ENCODE measurements at regions not wholly inside any gene's neighbourhood (a gene's known extent, or its start where the extent isn't known, plus 50 kb on each side); places are given as distances from the start of the nearest gene placed in this dataset.

DNA sequence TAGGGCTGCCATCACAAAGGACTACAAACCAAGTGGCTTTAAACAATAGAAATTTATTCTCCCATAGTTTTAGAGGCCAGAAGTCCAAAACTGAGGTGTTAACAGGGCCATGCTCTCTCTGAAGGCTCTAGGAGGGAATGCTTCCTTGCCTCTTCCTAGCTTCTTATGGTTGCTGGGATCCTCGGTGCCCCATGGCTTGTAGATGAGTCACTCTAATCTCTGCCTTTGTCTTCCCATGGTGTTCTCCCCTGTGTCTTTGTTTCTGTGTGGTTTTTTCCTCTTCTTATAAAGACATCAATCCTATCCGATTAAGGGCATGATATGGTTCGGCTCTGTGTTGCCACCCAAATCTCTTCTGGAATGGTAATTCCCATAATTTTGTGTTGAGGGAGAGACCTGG is 178.8 kb upstream of the NREP start:
- Mint-ChIP-seq H3K4me1 (ENCODE audit: low read depth in 2 of 2) (no peaks in the 10 kb centered on the region), H3K27me3 (peaks cover 8 to 32% of the 10 kb centered on the region in 2 donors), H3K27ac (no peak overlapping the region), H3K9me3 (peaks cover 3% of the 10 kb centered on the region), H3K36me3 (peaks cover 4% of the 10 kb centered on the region), H3K4me3 (no peak overlapping the region)
- ATAC-seq: no peak
- no peak for DNase-seq (ENCODE audit: low spot score)

DNA sequence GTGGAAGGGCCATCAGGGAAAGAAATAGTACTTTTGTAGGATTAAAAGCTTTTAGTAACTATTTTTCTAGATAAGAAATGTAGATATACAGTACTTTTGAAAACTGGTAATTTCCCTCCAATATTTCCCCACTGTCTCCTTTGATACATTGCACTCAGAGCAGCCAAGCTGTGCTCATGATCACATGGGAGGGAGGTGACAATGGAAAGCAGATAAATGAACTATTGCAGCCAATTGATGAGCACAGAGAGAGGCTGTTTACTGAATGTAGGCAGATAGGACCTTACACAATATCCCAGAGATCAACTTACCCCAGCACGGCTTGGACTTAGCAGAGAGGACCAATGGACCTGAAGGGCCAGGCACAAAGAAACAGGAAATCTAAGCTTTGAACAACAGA is 178.0 kb upstream of the NREP start:
- Mint-ChIP-seq H3K4me3 (no peak overlapping the region), H3K9me3 (peaks cover 3% of the 10 kb centered on the region), H3K36me3 (peaks cover 4% of the 10 kb centered on the region), H3K27me3 (peaks cover 8 to 24% of the 10 kb centered on the region in 2 donors), H3K27ac (no peak overlapping the region), H3K4me1 (ENCODE audit: low read depth in 2 of 2) (peaks cover 0 to 3% of the 10 kb centered on the region in 2 donors)
- ATAC-seq: no peak
- DNase-seq (ENCODE audit: low spot score): no peak

DNA sequence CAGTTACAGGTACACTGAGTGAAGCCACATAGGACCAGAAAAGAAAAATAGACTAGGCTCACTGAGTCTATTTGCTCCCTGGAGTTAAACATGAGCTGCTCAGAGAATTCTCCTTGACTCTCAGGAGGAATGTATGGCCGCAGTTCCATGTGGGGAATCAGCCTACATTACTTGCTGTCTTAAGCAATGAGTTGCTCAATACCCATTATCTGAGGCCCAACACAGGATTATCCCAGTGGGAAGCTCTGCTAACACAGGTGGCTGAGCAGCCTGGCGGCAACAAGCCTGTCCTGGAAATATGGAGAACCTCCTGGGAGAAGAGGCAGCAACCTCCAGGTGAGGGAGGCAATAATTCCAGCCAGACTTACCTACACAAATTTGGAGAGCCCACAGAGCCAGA is 177.5 kb upstream of the NREP start:
- Mint-ChIP-seq H3K9me3 (peaks cover 3% of the 10 kb centered on the region), H3K4me1 (ENCODE audit: low read depth in 2 of 2) (peaks cover 0 to 3% of the 10 kb centered on the region in 2 donors), H3K36me3 (peaks cover 4% of the 10 kb centered on the region), H3K27ac (no peak overlapping the region), H3K27me3 (peaks cover 8 to 24% of the 10 kb centered on the region in 2 donors), H3K4me3 (no peak overlapping the region)
- ATAC-seq: no peak
- no peak for DNase-seq (ENCODE audit: low spot score)

DNA sequence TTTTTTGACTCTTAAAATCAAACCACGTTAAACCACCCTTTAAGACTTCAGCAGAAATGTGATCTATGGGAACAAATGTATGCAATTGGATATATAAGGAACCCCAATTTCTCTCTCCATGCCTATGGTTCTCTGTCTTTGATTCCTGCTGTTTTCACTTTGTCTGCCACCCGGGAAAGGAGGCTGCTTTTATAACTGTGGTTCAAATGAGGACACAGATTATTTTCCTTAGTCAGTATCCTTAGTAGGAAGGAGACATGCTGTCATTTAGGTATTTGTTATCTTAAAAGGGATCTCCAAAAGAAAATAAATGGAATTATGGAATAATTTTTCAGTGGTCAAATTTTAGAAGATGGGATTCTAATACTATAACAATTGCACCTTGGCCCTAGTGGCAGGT is 176.1 kb upstream of the NREP start:
- H3K9me3 Mint-ChIP-seq: peaks cover 3% of the 10 kb centered on the region
- H3K4me3 Mint-ChIP-seq: no peak overlapping the region
- no peak for ATAC-seq
- H3K36me3 Mint-ChIP-seq: peaks cover 4% of the 10 kb centered on the region
- H3K27me3 Mint-ChIP-seq: peaks cover 6 to 23% of the 10 kb centered on the region in 2 donors
- no peak overlapping the region for H3K27ac Mint-ChIP-seq
- H3K4me1 Mint-ChIP-seq (ENCODE audit: low read depth in 2 of 2): peaks cover 0 to 3% of the 10 kb centered on the region in 2 donors
- DNase-seq (ENCODE audit: low spot score): no peak

DNA sequence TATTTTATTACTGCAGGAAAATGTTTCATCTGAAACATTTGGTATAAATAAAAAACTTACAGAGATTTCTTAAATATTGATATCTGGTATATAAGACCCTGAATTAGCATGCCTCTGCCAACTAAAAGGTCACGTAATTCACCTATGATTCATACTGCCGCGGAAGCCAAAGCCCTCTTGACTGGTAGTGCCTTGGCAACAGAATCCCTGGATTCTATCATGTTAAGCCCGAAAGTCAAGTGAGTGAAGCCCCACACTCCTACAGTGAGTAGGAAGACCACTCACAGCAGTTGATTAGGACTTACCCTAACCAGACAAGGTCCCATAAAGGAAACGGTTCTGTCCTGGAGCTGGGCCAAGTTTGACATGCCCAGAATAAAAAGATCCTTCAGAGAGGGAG is 175.6 kb upstream of the NREP start:
- no peak for ATAC-seq
- no peak overlapping the region for H3K4me3 Mint-ChIP-seq
- H3K36me3 Mint-ChIP-seq: peaks cover 4% of the 10 kb centered on the region
- no peaks in the 10 kb centered on the region for H3K9me3 Mint-ChIP-seq
- H3K27ac Mint-ChIP-seq: no peak overlapping the region
- peaks cover 1 to 18% of the 10 kb centered on the region in 2 donors for H3K27me3 Mint-ChIP-seq
- DNase-seq (ENCODE audit: low spot score): no peak
- H3K4me1 Mint-ChIP-seq (ENCODE audit: low read depth in 2 of 2): peaks cover 0 to 3% of the 10 kb centered on the region in 2 donors

DNA sequence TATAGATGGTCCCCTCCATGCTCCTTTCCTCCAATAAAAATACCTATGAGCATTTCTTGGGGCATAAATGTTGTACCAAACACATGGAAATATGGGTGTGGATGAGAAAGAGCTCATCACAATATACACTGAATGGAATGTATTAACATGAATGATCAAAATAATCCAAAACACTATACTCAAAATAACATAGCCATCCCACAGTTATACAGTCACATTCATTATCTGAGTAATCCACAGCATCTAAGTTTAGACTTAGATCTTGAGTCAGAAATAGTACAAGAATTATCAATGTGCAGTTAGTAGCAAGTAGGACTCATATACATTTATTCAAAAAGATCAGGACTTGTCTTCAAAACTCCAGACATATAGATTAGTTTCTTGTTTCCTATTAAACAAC is 175.2 kb upstream of the NREP start:
- DNase-seq (ENCODE audit: low spot score) (no peak), ATAC-seq (no peak)
- Mint-ChIP-seq H3K27me3 (peaks cover 0 to 17% of the 10 kb centered on the region in 2 donors), H3K27ac (no peak overlapping the region), H3K9me3 (no peaks in the 10 kb centered on the region), H3K4me3 (no peak overlapping the region), H3K36me3 (peaks cover 4% of the 10 kb centered on the region), H3K4me1 (ENCODE audit: low read depth in 2 of 2) (peaks cover 0 to 3% of the 10 kb centered on the region in 2 donors)

DNA sequence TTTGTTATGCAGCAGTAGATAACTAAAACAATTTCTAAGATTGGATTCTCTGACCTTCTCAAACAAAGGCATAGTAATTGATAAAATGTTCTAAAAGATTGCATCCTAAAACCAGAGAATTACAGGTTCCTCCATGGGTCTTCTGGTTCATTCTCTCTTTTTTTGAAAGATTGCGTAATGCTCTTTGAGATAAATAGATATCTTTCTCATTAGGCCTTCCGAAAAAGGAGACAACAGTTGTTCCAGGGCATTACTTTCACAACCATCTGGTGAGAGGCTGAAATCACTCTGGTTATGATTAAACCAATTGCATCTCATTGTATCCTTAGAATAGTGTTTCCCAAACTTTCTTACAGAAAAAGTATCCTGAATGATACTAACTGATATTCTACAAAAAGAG is 174.7 kb upstream of the NREP start:
- H3K36me3 Mint-ChIP-seq: peaks cover 4% of the 10 kb centered on the region
- peaks cover 0 to 14% of the 10 kb centered on the region in 2 donors for H3K27me3 Mint-ChIP-seq
- no peak for DNase-seq (ENCODE audit: low spot score)
- no peak overlapping the region for H3K27ac Mint-ChIP-seq
- no peak for ATAC-seq
- H3K9me3 Mint-ChIP-seq: no peaks in the 10 kb centered on the region
- no peak overlapping the region for H3K4me3 Mint-ChIP-seq
- peaks cover 0 to 3% of the 10 kb centered on the region in 2 donors for H3K4me1 Mint-ChIP-seq (ENCODE audit: low read depth in 2 of 2)

DNA sequence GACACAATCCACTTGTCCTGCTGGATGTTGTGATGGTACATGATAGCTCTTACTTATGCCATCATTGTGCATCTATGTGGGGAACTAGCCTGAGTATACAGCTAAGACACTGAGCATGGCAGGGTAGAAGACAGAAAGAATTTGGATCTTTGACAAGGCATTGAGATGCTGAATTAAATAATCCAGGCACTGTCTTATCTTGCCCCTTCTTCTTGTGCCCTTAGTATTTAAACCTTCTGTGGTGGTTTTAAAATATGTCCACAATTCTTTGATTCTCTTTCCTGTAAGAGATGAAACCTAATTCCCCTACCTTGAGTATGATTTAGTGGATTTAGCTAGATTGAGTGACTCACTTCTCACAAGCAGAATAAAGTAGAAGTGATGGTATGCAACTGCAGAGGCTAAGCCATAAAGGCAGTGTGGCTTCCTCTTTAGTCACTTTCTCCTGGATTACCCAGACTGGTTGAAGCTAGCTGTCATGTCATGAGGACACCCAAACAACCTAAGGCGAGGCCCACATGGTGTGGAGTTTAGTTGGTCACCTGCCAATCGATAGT is 174.0 kb upstream of the NREP start:
- H3K27me3 Mint-ChIP-seq: peaks cover 0 to 8% of the 10 kb centered on the region in 2 donors

DNA sequence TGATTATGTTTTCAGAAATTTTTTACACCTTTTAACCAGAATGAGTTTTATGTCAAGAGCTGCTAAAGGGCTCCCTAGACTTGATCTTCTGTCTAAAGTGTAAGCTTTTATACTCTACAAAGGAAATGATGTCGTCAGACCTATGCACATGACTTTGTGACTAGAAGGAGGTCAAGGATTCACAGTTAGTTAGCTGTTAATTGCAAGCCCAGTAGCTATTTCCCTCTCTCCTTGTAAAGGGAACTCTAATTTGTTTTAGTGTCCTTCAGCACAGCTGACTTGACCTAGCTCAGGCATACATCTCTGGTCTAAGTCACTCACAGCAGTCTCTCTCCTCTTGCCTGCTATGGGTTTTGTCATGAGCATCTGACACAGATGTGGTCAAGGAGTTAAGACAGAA is 173.5 kb upstream of the NREP start:
- Mint-ChIP-seq H3K36me3 (peaks cover 4% of the 10 kb centered on the region), H3K9me3 (no peaks in the 10 kb centered on the region), H3K4me3 (no peak overlapping the region)

More for the DNA sequence above, 174.0 kb upstream of the NREP start:
- Mint-ChIP-seq H3K9me3 (no peaks in the 10 kb centered on the region), H3K36me3 (peaks cover 4% of the 10 kb centered on the region), H3K4me3 (no peak overlapping the region), H3K27ac (no peak overlapping the region), H3K4me1 (ENCODE audit: low read depth in 2 of 2) (peaks cover 0 to 3% of the 10 kb centered on the region in 2 donors)
- DNase-seq (ENCODE audit: low spot score): no peak
- ATAC-seq: peak in 1 of 2 donors; percentile 42

DNA sequence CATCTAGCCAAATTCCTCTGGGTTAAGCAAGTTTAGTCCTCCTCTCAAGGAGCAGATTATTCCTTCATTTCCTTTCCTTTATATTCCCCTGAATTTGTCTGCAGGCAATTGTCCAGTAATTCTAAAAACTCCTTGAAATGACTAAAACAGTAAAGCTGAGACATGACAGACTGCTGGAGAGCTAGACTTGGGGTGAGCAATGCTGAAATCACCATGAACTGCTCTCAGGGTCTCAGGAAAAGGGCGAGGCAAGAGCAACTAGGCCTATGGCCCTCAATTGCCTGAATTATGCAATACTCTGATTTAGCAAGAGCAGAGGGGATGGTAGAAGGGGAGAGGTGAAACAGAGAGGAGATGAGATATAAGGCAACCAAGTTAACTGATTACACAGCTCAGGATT is 172.9 kb upstream of the NREP start:
- no peak for ATAC-seq
- no peak for DNase-seq (ENCODE audit: low spot score)
- Mint-ChIP-seq H3K4me3 (no peak overlapping the region), H3K9me3 (no peaks in the 10 kb centered on the region), H3K27me3 (peaks cover 0 to 8% of the 10 kb centered on the region in 2 donors), H3K4me1 (ENCODE audit: low read depth in 2 of 2) (peaks cover 0 to 3% of the 10 kb centered on the region in 2 donors), H3K36me3 (peaks cover 4% of the 10 kb centered on the region), H3K27ac (no peak overlapping the region)

More for the DNA sequence above, 173.5 kb upstream of the NREP start:
- peaks cover 0 to 8% of the 10 kb centered on the region in 2 donors for H3K27me3 Mint-ChIP-seq
- H3K27ac Mint-ChIP-seq: no peak overlapping the region
- ATAC-seq (no peak), DNase-seq (ENCODE audit: low spot score) (no peak)
- H3K4me1 Mint-ChIP-seq (ENCODE audit: low read depth in 2 of 2): peaks cover 0 to 3% of the 10 kb centered on the region in 2 donors

DNA sequence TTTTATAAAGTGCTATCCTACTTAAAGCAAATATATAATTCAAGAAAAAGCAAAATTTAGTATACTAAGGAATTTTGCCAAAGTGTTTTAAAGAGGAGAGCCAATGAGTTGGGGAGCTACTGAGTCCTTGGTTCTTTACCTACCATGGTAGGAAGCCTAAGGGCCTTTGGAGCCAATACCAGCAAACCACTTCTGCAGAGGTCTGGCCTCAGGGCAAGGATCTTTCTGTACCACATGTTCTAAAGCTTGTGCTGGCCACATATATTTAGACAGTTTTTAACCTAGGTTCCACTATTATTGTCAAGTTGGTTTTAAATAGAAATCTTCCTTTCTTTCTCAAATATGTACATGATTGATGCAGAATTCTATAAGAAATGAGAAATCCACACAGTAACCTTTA is 172.3 kb upstream of the NREP start:
- Mint-ChIP-seq H3K4me3 (no peak overlapping the region), H3K9me3 (no peaks in the 10 kb centered on the region), H3K27ac (no peak overlapping the region), H3K4me1 (ENCODE audit: low read depth in 2 of 2) (peaks cover 0 to 3% of the 10 kb centered on the region in 2 donors), H3K27me3 (peaks cover 0 to 6% of the 10 kb centered on the region in 2 donors), H3K36me3 (peaks cover 4% of the 10 kb centered on the region)
- DNase-seq (ENCODE audit: low spot score) (no peak), ATAC-seq (no peak)

DNA sequence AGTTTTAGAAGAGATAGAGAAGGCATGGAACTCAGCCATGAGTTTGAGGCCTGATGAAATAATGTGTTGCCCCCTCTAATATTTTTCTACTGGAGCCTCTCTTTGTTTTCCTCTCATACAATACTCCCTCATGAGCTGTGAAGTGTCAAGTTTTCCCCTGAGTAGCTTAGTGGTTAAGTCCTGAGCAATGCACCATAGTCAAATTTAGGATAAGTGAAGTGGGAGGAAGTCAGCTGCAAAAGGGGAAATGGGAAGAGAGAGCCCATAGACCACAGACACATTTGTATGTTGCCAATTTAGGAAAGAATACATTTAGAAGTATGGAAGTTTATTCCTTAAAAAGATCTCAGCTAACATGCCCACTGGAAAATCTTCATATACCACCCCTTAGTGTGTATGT is 171.5 kb upstream of the NREP start:
- DNase-seq (ENCODE audit: low spot score): no peak
- Mint-ChIP-seq H3K27me3 (no peaks in the 10 kb centered on the region), H3K9me3 (no peaks in the 10 kb centered on the region), H3K4me3 (no peak overlapping the region), H3K36me3 (no peaks in the 10 kb centered on the region), H3K27ac (no peak overlapping the region), H3K4me1 (ENCODE audit: low read depth in 2 of 2) (peaks cover 0 to 3% of the 10 kb centered on the region in 2 donors)
- ATAC-seq: no peak

DNA sequence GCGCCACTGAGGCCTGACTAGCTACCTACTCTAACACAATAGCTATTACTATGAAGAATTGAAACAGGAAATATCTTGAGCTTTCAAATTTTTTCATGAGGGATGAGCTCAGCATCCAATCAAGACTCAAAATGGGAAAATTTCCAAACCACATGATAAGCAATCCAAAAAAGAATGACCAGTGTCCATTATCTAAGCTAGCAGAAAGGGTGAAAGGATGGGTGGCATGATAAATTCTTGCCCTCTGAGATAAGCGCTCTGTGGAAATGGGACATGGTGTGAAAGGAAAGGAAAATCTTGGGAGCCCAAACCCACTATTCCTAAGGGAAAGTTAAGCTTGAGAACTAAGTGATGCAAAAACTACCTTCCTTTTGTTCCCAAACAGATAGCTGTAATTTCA is 170.2 kb upstream of the NREP start:
- peaks cover 0 to 3% of the 10 kb centered on the region in 2 donors for H3K4me1 Mint-ChIP-seq (ENCODE audit: low read depth in 2 of 2)
- H3K4me3 Mint-ChIP-seq: no peak overlapping the region
- no peaks in the 10 kb centered on the region for H3K36me3 Mint-ChIP-seq
- H3K27me3 Mint-ChIP-seq: no peaks in the 10 kb centered on the region
- DNase-seq (ENCODE audit: low spot score) (no peak), ATAC-seq (no peak)
- H3K9me3 Mint-ChIP-seq: no peaks in the 10 kb centered on the region
- H3K27ac Mint-ChIP-seq: no peak overlapping the region

DNA sequence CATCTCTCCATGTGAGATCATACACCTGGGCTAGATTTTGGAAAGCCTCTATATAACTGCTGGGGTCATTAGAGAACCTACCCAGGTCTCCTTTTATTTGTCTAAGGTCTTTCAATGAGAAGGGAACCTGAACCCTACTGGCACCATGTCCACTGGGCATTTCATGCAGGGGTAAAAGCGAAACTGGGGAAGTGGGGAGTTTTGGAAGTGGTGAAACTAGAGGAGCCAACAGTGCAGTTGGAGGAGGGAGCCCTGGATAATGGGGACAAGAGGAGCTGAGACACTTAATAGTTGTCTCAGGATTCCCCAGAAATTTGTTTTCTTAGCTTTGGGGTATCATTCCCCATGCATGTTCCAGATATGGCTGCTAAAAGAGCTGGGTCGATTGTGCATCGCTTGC is 169.0 kb upstream of the NREP start:
- H3K4me1 Mint-ChIP-seq (ENCODE audit: low read depth in 2 of 2): peaks cover 0 to 3% of the 10 kb centered on the region in 2 donors
- DNase-seq (ENCODE audit: low spot score) (no peak), ATAC-seq (no peak)
- H3K36me3 Mint-ChIP-seq: no peaks in the 10 kb centered on the region
- H3K4me3 Mint-ChIP-seq: no peak overlapping the region
- no peaks in the 10 kb centered on the region for H3K27me3 Mint-ChIP-seq
- no peak overlapping the region for H3K27ac Mint-ChIP-seq
- no peaks in the 10 kb centered on the region for H3K9me3 Mint-ChIP-seq

DNA sequence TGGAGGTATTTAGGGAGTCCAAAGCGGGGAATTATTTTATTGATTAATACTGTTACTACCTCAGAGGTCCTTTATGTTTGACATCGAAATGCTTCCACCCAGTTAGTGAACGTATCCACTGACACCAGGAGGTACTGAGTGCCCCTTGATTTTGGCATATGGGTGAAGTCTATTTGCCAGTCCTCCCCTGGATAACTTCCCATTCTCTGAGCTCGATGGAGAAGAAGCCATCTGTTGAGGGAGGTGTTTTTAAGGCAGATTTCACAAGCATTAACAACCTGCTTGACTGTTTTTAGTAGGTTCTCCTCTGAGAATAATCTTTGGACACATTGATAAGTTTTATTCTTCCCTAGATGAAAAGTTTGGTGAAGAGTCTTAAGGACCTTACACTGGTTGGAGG is 165.3 kb upstream of the NREP start:
- H3K27me3 Mint-ChIP-seq: no peaks in the 10 kb centered on the region
- peaks cover 8% of the 10 kb centered on the region for H3K9me3 Mint-ChIP-seq
- no peaks in the 10 kb centered on the region for H3K4me1 Mint-ChIP-seq (ENCODE audit: low read depth in 2 of 2)
- DNase-seq (ENCODE audit: low spot score) (no peak), ATAC-seq (no peak)
- H3K4me3 Mint-ChIP-seq: no peak overlapping the region
- H3K36me3 Mint-ChIP-seq: no peaks in the 10 kb centered on the region
- no peak overlapping the region for H3K27ac Mint-ChIP-seq
